ENCODE measurements at regions not wholly inside any gene's neighbourhood (a gene's known extent, or its start where the extent isn't known, plus 50 kb on each side); places are given as distances from the start of the nearest gene placed in this dataset.

DNA sequence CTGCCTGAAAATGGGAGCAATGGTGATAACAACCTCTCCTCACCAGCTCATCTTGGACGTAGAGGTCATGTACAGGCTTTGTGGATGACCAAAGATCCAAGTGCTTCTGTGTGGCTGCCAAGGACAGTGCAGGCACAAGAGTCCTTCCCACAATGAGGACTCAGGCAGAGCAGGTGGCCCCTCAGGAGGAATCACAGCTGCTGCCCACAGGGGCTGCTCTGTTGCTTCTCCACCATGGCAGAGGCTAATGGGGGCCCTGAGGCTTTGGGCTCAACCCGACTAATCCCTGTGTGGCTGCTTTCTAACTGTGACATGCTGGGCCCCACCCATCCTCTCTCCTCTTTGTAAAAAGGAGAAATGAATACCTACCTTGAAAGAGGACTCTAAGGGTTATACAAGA, 58.1 kb upstream of the MRPS22 start:
- CTCF ChIA-PET: no interaction called here
- no TSS peak for BruUV-seq (replicated peaks)
- POLR2A ChIA-PET (ENCODE audit: unreplicated experiment): no interaction called here
- no peak for TF ChIP-seq EZH2 (IDR thresholded peaks at IDR 0.05; ENCODE audit: low read depth)
- TF ChIP-seq, protein P1, sequence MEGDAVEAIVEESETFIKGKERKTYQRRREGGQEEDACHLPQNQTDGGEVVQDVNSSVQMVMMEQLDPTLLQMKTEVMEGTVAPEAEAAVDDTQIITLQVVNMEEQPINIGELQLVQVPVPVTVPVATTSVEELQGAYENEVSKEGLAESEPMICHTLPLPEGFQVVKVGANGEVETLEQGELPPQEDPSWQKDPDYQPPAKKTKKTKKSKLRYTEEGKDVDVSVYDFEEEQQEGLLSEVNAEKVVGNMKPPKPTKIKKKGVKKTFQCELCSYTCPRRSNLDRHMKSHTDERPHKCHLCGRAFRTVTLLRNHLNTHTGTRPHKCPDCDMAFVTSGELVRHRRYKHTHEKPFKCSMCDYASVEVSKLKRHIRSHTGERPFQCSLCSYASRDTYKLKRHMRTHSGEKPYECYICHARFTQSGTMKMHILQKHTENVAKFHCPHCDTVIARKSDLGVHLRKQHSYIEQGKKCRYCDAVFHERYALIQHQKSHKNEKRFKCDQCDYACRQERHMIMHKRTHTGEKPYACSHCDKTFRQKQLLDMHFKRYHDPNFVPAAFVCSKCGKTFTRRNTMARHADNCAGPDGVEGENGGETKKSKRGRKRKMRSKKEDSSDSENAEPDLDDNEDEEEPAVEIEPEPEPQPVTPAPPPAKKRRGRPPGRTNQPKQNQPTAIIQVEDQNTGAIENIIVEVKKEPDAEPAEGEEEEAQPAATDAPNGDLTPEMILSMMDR (conservative IDR thresholded peaks at IDR 0.05): no peak
- H3K4me3 ChIP-seq: no peak overlapping the region
- no peak for DNase-seq
- intact Hi-C loops (cut with micrococcal nuclease; ENCODE audit: unreplicated experiment): no loop called here
- no peaks in the 10 kb centered on the region for H3K4me1 ChIP-seq (replicated peaks; ENCODE audit: insufficient read depth)
- no peaks in the 10 kb centered on the region for H3F3A ChIP-seq (ENCODE audit: insufficient read depth, low read depth)
- H3K9me3 ChIP-seq (ENCODE audit: insufficient read depth, low read depth): no peaks in the 10 kb centered on the region
- no peak overlapping the region for H2AFZ ChIP-seq
- no peak overlapping the region for H3K4me2 ChIP-seq
- no peak overlapping the region for H3K27ac ChIP-seq
- no peaks in the 10 kb centered on the region for H4K20me1 ChIP-seq (ENCODE audit: insufficient read depth)
- H3K27me3 ChIP-seq (ENCODE audit: insufficient read depth, low read depth): no peaks in the 10 kb centered on the region
- no peaks in the 10 kb centered on the region for H3K9me2 ChIP-seq (ENCODE audit: insufficient read depth)
- no peaks in the 10 kb centered on the region for H3K36me3 ChIP-seq (ENCODE audit: low read depth)
- no peaks in the 10 kb centered on the region for H3K79me2 ChIP-seq (ENCODE audit: low read depth)

DNA sequence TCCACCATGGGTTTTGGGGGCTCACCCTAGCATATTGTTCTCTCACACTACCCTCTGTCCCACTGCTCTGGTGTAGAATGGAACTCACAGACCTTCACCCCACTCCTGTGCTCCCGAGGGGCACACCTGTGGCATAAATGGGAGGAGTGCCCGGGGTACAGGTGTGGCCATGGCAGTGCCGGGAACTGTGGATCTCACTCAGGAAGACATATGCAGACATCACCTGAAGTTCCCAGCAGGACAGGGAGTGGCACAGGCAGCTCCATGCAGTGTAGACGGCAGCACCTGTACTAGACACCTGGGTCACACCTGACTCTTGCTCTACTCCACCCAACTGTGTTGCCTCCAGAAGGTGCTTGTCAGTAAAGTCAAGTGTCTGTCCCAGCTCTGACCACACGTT, 57.6 kb upstream of the MRPS22 start:
- intact Hi-C loops (cut with micrococcal nuclease; ENCODE audit: unreplicated experiment): no loop called here

DNA sequence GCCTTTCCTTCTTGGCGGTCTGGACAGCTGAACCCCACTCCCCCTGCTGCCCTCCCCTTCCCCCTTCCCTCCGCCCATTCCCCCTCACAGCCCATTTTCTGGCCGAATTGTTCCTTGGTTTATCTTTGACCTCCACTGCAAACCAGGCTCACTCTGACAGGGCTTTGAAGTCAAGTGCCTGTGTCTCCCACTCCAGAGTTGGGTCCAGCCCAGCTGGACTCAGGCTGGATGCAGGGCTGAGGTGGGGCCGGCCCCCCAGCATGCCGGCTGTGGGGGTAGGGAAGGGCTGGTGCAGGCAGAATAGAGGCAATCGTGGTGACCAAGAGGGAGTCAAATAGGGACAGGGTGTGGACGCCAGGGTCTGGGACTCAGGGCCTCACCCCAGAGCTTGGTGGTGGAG, 57.0 kb upstream of the MRPS22 start:
- no TSS peak for BruUV-seq (replicated peaks)
- Histone ChIP-seq H3K36me3 (ENCODE audit: low read depth) (no peaks in the 10 kb centered on the region), H3K4me1 (replicated peaks; ENCODE audit: insufficient read depth) (no peaks in the 10 kb centered on the region), H3F3A (ENCODE audit: insufficient read depth, low read depth) (no peaks in the 10 kb centered on the region), H2AFZ (no peak overlapping the region), H3K9me3 (ENCODE audit: insufficient read depth, low read depth) (no peaks in the 10 kb centered on the region), H3K27me3 (ENCODE audit: insufficient read depth, low read depth) (no peaks in the 10 kb centered on the region), H4K20me1 (ENCODE audit: insufficient read depth) (no peaks in the 10 kb centered on the region), H3K79me2 (ENCODE audit: low read depth) (no peaks in the 10 kb centered on the region), H3K27ac (no peak overlapping the region), H3K4me3 (no peak overlapping the region), H3K4me2 (no peak overlapping the region), H3K9me2 (ENCODE audit: insufficient read depth) (no peaks in the 10 kb centered on the region)
- intact Hi-C loops (cut with micrococcal nuclease; ENCODE audit: unreplicated experiment): no loop called here
- CTCF ChIA-PET: no interaction called here
- POLR2A ChIA-PET (ENCODE audit: unreplicated experiment): no interaction called here
- no peak for TF ChIP-seq EZH2 (IDR thresholded peaks at IDR 0.05; ENCODE audit: low read depth)
- TF ChIP-seq, protein P1 (conservative IDR thresholded peaks at IDR 0.05): no peak
- no peak for DNase-seq

More for the DNA sequence above, 57.6 kb upstream of the MRPS22 start:
- TF ChIP-seq EZH2 (IDR thresholded peaks at IDR 0.05; ENCODE audit: low read depth): no peak
- TF ChIP-seq, protein P1 (conservative IDR thresholded peaks at IDR 0.05): no peak
- CTCF ChIA-PET: no interaction called here
- no peaks in the 10 kb centered on the region for H3K36me3 ChIP-seq (ENCODE audit: low read depth)
- no peaks in the 10 kb centered on the region for H3F3A ChIP-seq (ENCODE audit: insufficient read depth, low read depth)
- no peaks in the 10 kb centered on the region for H3K79me2 ChIP-seq (ENCODE audit: low read depth)
- no peaks in the 10 kb centered on the region for H4K20me1 ChIP-seq (ENCODE audit: insufficient read depth)
- H3K27ac ChIP-seq: no peak overlapping the region
- POLR2A ChIA-PET (ENCODE audit: unreplicated experiment): no interaction called here
- BruUV-seq (replicated peaks): no TSS peak
- no peak overlapping the region for H2AFZ ChIP-seq
- H3K27me3 ChIP-seq (ENCODE audit: insufficient read depth, low read depth): no peaks in the 10 kb centered on the region
- H3K4me3 ChIP-seq: no peak overlapping the region
- no peak for DNase-seq
- H3K4me1 ChIP-seq (replicated peaks; ENCODE audit: insufficient read depth): no peaks in the 10 kb centered on the region
- no peak overlapping the region for H3K4me2 ChIP-seq
- H3K9me2 ChIP-seq (ENCODE audit: insufficient read depth): no peaks in the 10 kb centered on the region
- H3K9me3 ChIP-seq (ENCODE audit: insufficient read depth, low read depth): no peaks in the 10 kb centered on the region

Data from PC-9 (cell line).